Central memory CD8-positive, alpha-beta T cell (primary cell): ENCODE measurements at regions not wholly inside any gene's neighbourhood (a gene's known extent, or its start where the extent isn't known, plus 50 kb on each side); places are given as distances from the start of the nearest gene placed in this dataset.

ENCODE experiments used
- ATAC-seq: fragments of 150-1000 bp; cut with Tn5 transposase; replicated peaks from 2 replicates; pipeline ENCODE4 v1.10.0; 2022; ENCODE audit warnings: mild to moderate bottlenecking, moderate FRiP score, moderate number of reproducible peaks; ENCODE audit not compliant: poor library complexity, severe bottlenecking; ENCODE audit errors: extremely low read depth
- DNase-seq, 2 donors: peaks; one replicate each; pipeline ENCODE4 v3.0.0; 2021; ENCODE audit warnings: low spot score in 2 of 2
- H3K27ac Mint-ChIP-seq: one replicate; pipeline ENCODE4 v1.8.0; 2022; ENCODE audit warnings: low read depth, mild to moderate bottlenecking, moderate library complexity, mixed read lengths
- H3K27me3 Mint-ChIP-seq: one replicate; pipeline ENCODE4 v1.8.0; 2022; ENCODE audit warnings: mixed read lengths
- H3K36me3 Mint-ChIP-seq: one replicate; pipeline ENCODE4 v1.8.0; 2022; ENCODE audit warnings: mild to moderate bottlenecking, moderate library complexity, mixed read lengths; ENCODE audit not compliant: insufficient read depth
- H3K4me1 Mint-ChIP-seq: one replicate; pipeline ENCODE4 v1.8.0; 2022; ENCODE audit warnings: mixed read lengths
- H3K4me3 Mint-ChIP-seq: one replicate; pipeline ENCODE4 v1.8.0; 2022; ENCODE audit warnings: mild to moderate bottlenecking, moderate library complexity, mixed read lengths
- H3K9me3 Mint-ChIP-seq: one replicate; pipeline ENCODE4 v1.8.0; 2022; ENCODE audit warnings: mixed read lengths

DNA sequence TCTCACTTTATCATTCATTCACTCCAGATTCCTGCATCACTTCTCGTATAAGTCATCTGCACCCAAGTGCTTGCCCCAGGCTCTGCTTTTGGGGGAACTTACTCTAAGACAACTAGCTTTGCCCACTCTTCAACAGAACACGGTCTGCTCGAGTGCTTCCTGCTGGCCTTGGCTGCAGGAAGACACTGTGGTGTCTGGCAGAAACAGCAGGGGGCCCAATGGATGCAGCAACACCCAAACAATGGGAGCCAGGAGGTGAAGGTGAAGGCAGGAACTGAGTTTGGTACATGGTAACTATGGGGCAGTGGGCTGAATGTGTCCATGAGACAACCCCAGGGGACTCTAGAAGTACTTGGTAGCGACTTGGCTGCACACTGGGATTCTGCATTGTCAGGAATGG lies 344.0 kb downstream of the REEP3 start:
- peaks cover 2% of the 10 kb centered on the region for H3K36me3 Mint-ChIP-seq
- peaks cover 54% of the 10 kb centered on the region for H3K27me3 Mint-ChIP-seq
- ATAC-seq: no peak
- H3K9me3 Mint-ChIP-seq: no peaks in the 10 kb centered on the region
- peaks cover 12% of the 10 kb centered on the region for H3K4me1 Mint-ChIP-seq
- no peak for DNase-seq
- H3K27ac Mint-ChIP-seq: no peak overlapping the region
- H3K4me3 Mint-ChIP-seq: no peak overlapping the region

- H3K9me3 Mint-ChIP-seq: no peaks in the 10 kb centered on the region
- peaks cover 56% of the 10 kb centered on the region for H3K27me3 Mint-ChIP-seq
- ATAC-seq (peak; percentile 52), DNase-seq (no peak)
- H3K4me1 Mint-ChIP-seq: peaks cover 12% of the 10 kb centered on the region
- H3K4me3 Mint-ChIP-seq: no peak overlapping the region
- H3K27ac Mint-ChIP-seq: no peak overlapping the region
- peaks cover 2% of the 10 kb centered on the region for H3K36me3 Mint-ChIP-seq
These were observed 345.0 kb downstream of the REEP3 start for GRCh38 chr10:63866075-63866746.

GRCh38 chr10:63866747-63867140 lies 345.5 kb downstream of the REEP3 start:
- Mint-ChIP-seq H3K36me3 (peaks cover 2% of the 10 kb centered on the region), H3K9me3 (no peaks in the 10 kb centered on the region), H3K27me3 (peaks cover 56% of the 10 kb centered on the region), H3K4me3 (no peak overlapping the region), H3K27ac (no peak overlapping the region), H3K4me1 (peaks cover 12% of the 10 kb centered on the region)
- no peak for DNase-seq
- no peak for ATAC-seq

GRCh38 chr10:63878428-63878827 lies 357.2 kb downstream of the REEP3 start:
- no peak for DNase-seq
- Mint-ChIP-seq H3K27me3 (peaks cover 38% of the 10 kb centered on the region), H3K4me1 (no peaks in the 10 kb centered on the region), H3K27ac (no peak overlapping the region), H3K4me3 (no peak overlapping the region), H3K36me3 (no peaks in the 10 kb centered on the region), H3K9me3 (peaks cover 8% of the 10 kb centered on the region)
- ATAC-seq: no peak

DNA sequence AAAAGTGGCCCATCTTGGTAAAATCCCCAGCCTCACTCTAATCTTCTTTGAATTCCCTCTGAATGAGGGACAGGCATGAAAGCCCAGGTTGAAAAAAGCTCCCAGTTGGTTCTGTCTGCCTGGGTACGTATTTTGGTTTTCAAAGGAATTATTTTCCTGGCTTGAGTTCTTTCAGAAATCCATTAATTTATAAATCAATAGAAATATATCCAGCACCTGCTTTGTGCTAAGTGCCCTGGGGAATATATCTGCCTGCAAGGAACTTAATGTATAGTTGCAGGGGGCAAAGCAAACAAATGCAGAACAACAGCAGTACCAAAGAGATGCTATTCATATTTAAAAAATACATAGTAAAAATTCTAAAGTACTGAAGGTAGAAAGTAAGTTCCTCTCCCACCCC lies 362.7 kb downstream of the REEP3 start:
- peaks cover 8% of the 10 kb centered on the region for H3K9me3 Mint-ChIP-seq
- DNase-seq: no peak
- H3K4me3 Mint-ChIP-seq: no peak overlapping the region
- H3K27ac Mint-ChIP-seq: no peak overlapping the region
- no peak for ATAC-seq
- peaks cover 32% of the 10 kb centered on the region for H3K27me3 Mint-ChIP-seq
- no peaks in the 10 kb centered on the region for H3K36me3 Mint-ChIP-seq
- no peaks in the 10 kb centered on the region for H3K4me1 Mint-ChIP-seq

DNA sequence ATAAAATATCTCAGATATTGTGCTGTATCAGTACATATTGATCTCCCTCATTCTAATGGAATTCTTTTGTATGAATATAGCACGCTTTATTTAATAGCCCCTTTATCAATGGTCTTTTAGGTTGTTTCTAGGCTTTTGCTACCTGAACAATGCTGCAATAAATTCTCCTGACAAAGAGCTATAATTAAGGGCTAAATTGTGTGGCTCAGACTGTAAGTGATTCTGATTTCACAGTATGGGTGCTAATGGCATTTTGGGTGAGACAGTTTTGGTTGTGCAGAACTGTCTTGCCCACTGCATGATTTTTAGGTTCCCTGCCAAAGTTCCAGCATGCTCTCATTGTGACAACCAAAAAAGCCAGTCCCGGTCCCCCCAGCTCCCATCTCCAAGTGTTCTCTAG lies 363.2 kb downstream of the REEP3 start:
- no peaks in the 10 kb centered on the region for H3K4me1 Mint-ChIP-seq
- H3K27me3 Mint-ChIP-seq: peaks cover 28% of the 10 kb centered on the region
- no peak overlapping the region for H3K4me3 Mint-ChIP-seq
- DNase-seq (no peak), ATAC-seq (no peak)
- no peak overlapping the region for H3K27ac Mint-ChIP-seq
- peaks cover 8% of the 10 kb centered on the region for H3K9me3 Mint-ChIP-seq
- H3K36me3 Mint-ChIP-seq: no peaks in the 10 kb centered on the region

DNA sequence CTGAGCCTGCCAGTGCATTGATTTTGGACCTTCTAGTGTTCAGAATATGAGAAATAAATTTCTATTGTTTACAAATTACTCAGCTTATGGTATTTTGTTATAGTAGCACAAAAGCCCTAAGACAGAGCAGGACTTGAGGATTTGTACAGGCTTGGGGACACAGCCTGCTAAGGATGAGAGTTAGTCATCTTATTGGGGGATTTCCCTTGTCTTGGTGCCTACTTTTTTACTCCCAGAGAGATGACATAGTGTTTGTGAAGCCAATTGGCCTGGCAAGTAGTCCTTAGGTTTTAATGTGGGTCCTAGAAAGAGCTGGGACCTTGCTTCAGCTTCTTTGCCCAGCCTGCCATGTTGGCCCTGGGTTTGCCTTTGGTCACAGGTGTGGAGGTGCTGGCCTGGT lies 364.0 kb downstream of the REEP3 start:
- Mint-ChIP-seq H3K27me3 (peaks cover 20% of the 10 kb centered on the region), H3K4me3 (no peak overlapping the region), H3K4me1 (no peaks in the 10 kb centered on the region), H3K9me3 (peaks cover 8% of the 10 kb centered on the region), H3K27ac (no peak overlapping the region), H3K36me3 (no peaks in the 10 kb centered on the region)
- no peak for ATAC-seq
- no peak for DNase-seq

GRCh38 chr10:63886281-63887022 lies 365.3 kb downstream of the REEP3 start:
- Mint-ChIP-seq H3K4me1 (no peaks in the 10 kb centered on the region), H3K36me3 (no peaks in the 10 kb centered on the region), H3K27ac (no peak overlapping the region), H3K4me3 (no peak overlapping the region), H3K9me3 (no peaks in the 10 kb centered on the region), H3K27me3 (peaks cover 7% of the 10 kb centered on the region)
- ATAC-seq: no peak
- no peak for DNase-seq

GRCh38 chr10:63887023-63887589 lies 365.9 kb downstream of the REEP3 start:
- ATAC-seq: no peak
- no peak overlapping the region for H3K4me3 Mint-ChIP-seq
- no peak overlapping the region for H3K27ac Mint-ChIP-seq
- H3K9me3 Mint-ChIP-seq: no peaks in the 10 kb centered on the region
- H3K36me3 Mint-ChIP-seq: no peaks in the 10 kb centered on the region
- no peaks in the 10 kb centered on the region for H3K4me1 Mint-ChIP-seq
- DNase-seq: no peak
- peaks cover under 1% of the 10 kb centered on the region for H3K27me3 Mint-ChIP-seq

DNA sequence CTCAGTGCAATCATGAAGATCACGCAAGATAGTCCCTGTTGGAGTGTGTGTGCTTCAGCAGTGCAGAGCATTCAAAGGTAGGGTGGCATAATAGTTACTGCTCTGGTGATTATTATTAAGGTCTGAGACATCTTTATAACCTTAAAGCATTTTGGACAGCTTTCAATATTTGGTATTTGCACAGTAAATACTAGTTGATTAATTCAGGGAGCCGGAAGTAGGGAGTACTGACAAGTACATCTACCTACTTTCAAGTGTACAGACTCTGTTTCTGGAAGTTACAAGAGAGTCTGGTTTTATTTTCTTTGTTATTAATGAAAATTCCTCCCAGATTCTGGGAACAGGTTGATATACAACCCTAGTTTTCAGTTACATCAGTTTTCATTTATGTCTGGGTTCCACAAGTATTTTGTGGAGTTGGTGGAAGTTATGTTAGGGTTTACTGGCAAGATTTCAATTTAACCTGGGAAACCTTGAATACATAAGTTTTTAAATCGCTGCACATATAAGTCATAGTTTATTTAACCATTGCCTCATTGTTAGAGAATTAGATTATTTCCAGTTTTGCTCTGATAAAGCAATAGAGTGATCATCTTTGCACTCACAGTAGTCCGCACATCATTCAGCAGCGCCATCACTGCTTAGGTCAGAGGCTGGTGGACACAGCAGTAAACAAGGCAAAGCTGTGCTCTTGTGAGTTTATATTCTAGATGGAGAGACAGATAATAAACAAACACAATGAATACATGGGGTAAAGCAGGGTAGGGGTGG lies 366.6 kb downstream of the REEP3 start:
- Mint-ChIP-seq H3K4me1 (no peaks in the 10 kb centered on the region), H3K9me3 (no peaks in the 10 kb centered on the region)

GRCh38 chr10:63889803-63890202 lies 368.6 kb downstream of the REEP3 start:
- Mint-ChIP-seq H3K36me3 (no peaks in the 10 kb centered on the region), H3K27ac (no peak overlapping the region), H3K27me3 (peaks cover 8% of the 10 kb centered on the region), H3K4me3 (no peak overlapping the region), H3K4me1 (no peaks in the 10 kb centered on the region), H3K9me3 (no peaks in the 10 kb centered on the region)
- no peak for DNase-seq
- ATAC-seq: no peak

More for the DNA sequence above, 366.6 kb downstream of the REEP3 start:
- no peak for ATAC-seq
- no peak overlapping the region for H3K27ac Mint-ChIP-seq
- H3K36me3 Mint-ChIP-seq: no peaks in the 10 kb centered on the region
- DNase-seq: no peak
- H3K27me3 Mint-ChIP-seq: no peaks in the 10 kb centered on the region
- no peak overlapping the region for H3K4me3 Mint-ChIP-seq

- DNase-seq (no peak), ATAC-seq (no peak)
These were observed 375.8 kb downstream of the REEP3 start for GRCh38 chr10:63896992-63897391.

More at GRCh38 chr10:63896992-63897391, 375.8 kb downstream of the REEP3 start:
- H3K4me1 Mint-ChIP-seq: no peaks in the 10 kb centered on the region
- no peaks in the 10 kb centered on the region for H3K9me3 Mint-ChIP-seq
- no peak overlapping the region for H3K4me3 Mint-ChIP-seq
- H3K27me3 Mint-ChIP-seq: peaks cover 35% of the 10 kb centered on the region
- H3K36me3 Mint-ChIP-seq: peaks cover 1% of the 10 kb centered on the region
- no peak overlapping the region for H3K27ac Mint-ChIP-seq
